GM12878 (cell line): ENCODE measurements at regions not wholly inside any gene's neighbourhood (a gene's known extent, or its start where the extent isn't known, plus 50 kb on each side); places are given as distances from the start of the nearest gene placed in this dataset.

Experiments used
- ATAC-seq: fragments of 200-7000 bp; cut with Tn5 transposase; 3 replicates; pipeline ENCODE4 v1.9.1; 2020; ENCODE audit warnings: mild to moderate bottlenecking, moderate library complexity
- BruUV-seq: library from RNA; stranded (reverse); fragments of 400-500 nt; replicated peaks from 2 replicates; lab custom pipeline; 2021; lab: Mats Ljungman, UMichigan
- CTCF ChIA-PET: fragments of 300-600 bp; sonication (Branson Sonifier 250); formaldehyde crosslinking; extraction: SDS; loops from one replicate; lab custom pipeline; 2021; ENCODE audit warnings: inconsistent platforms; lab: Yijun Ruan, JAX
- POLR2A ChIA-PET: fragments of 350-600 bp; formaldehyde crosslinking; extraction: SDS; loops from one replicate; lab custom pipeline; 2021; ENCODE audit warnings: inconsistent platforms; lab: Charles Lee
- RAD21 ChIA-PET: fragments of 300-600 bp; sonication (Branson Sonifier 250); formaldehyde crosslinking; loops from one replicate; lab custom pipeline; 2023; ENCODE audit warnings: antibody characterized with exemption; ENCODE audit not compliant: unreplicated experiment; lab: Charles Lee
- SMC1A ChIA-PET: fragments of 300-600 bp; sonication (Branson Sonifier 250); formaldehyde crosslinking; loops from one replicate; lab custom pipeline; 2023; ENCODE audit not compliant: unreplicated experiment, uncharacterized antibody; lab: Charles Lee
- DNase-seq: peaks from one replicate; pipeline ENCODE4 v3.0.0-alpha.2; 2011; ENCODE audit warnings: low read depth, low spot score
- FAIRE-seq: peaks from 3 replicates; lab custom pipeline; 2011; peaks lifted over from hg19 to GRCh38; lab: Jason Lieb, UNC
- H2AFZ ChIP-seq: 2 replicates; pipeline ENCODE4 v1.6.0; 2011; ENCODE audit warnings: low read depth, low read length, control low read depth; ENCODE audit not compliant: control insufficient read depth
- H3K27ac ChIP-seq: 2 replicates; pipeline ENCODE4 v1.5.1; 2011; ENCODE audit warnings: control low read depth; ENCODE audit not compliant: control insufficient read depth, insufficient read depth
- H3K27me3 ChIP-seq, 2 experiments: replicated peaks in 1 of 2; 2 replicates each; pipeline versions ENCODE4 v1.6.0 to v1.6.1; 2011; ENCODE audit warnings: low read length in 1 of 2; ENCODE audit not compliant: control insufficient read depth in 2 of 2, insufficient read depth in 2 of 2
- H3K36me3 ChIP-seq, 2 experiments: 2 replicates each; pipeline ENCODE4 v1.5.1; 2011; ENCODE audit warnings: low read length in 1 of 2; ENCODE audit not compliant: control insufficient read depth in 2 of 2, insufficient read depth in 2 of 2
- H3K4me1 ChIP-seq: 2 replicates; pipeline ENCODE4 v1.6.1; 2011; ENCODE audit warnings: mild to moderate bottlenecking, low read length, moderate library complexity, mixed read lengths; ENCODE audit not compliant: control insufficient read depth, insufficient read depth
- H3K4me2 ChIP-seq: 2 replicates; pipeline ENCODE4 v1.6.0; 2011; ENCODE audit warnings: control low read depth; ENCODE audit not compliant: control insufficient read depth, insufficient read depth
- H3K4me3 ChIP-seq: fragments of 200-600 bp; sonication (generic); 2 replicates; pipeline ENCODE4 v1.5.1; 2016
- H3K79me2 ChIP-seq: 2 replicates; pipeline ENCODE4 v1.6.0; 2011; ENCODE audit warnings: low read length; ENCODE audit not compliant: control insufficient read depth, insufficient read depth
- H3K9ac ChIP-seq: 2 replicates; pipeline ENCODE4 v1.8.0; 2011; ENCODE audit warnings: low read length, control low read depth, mixed read lengths; ENCODE audit not compliant: control insufficient read depth, insufficient read depth
- H3K9me3 ChIP-seq: replicated peaks from 3 replicates; pipeline ENCODE4 v1.5.1; 2011; ENCODE audit warnings: mild to moderate bottlenecking, low read length; ENCODE audit not compliant: control insufficient read depth, insufficient read depth
- H4K20me1 ChIP-seq: 2 replicates; pipeline ENCODE4 v1.6.0; 2011; ENCODE audit not compliant: control insufficient read depth, insufficient read depth
- CBX3 ChIP-seq: fragments of 200-600 bp; sonication (generic); IDR thresholded peaks from 2 replicates; pipeline ENCODE4 v1.6.1; 2016; ENCODE audit warnings: low read depth, borderline replicate concordance
- EZH2 ChIP-seq: IDR thresholded peaks from 2 replicates; pipeline ENCODE4 v1.6.1; 2012; ENCODE audit warnings: low read depth, mild to moderate bottlenecking, control low read depth, inconsistent platforms, low read length, borderline replicate concordance; ENCODE audit not compliant: control insufficient read depth
- JUNB ChIP-seq: IDR thresholded peaks from 2 replicates; pipeline ENCODE4 v1.6.1; 2016; ENCODE audit warnings: antibody characterized with exemption, mild to moderate bottlenecking
- PRDM15 ChIP-seq: fragments of 450-650 bp; formaldehyde crosslinking; IDR thresholded peaks from 2 replicates; pipeline ENCODE4 v1.4.0; 2020; ENCODE audit warnings: mild to moderate bottlenecking, moderate library complexity
- WGBS: methylation state at CpG from one replicate; pipeline ENCODE4 v1.1.6; 2016; ENCODE audit warnings: low lambda C conversion rate; ENCODE audit not compliant: insufficient replicate concordance, insufficient coverage; ENCODE audit errors: missing lambda C conversion rate; 5-methylcytosine and 5-hydroxymethylcytosine counted together
- in situ Hi-C: fragments of 300-500 bp; cut with MboI; formaldehyde crosslinking; loops from 9 replicates; pipeline ENCODE4 v1.14.3; 2018; ENCODE audit warnings: mixed read lengths
- intact Hi-C: fragments of 100-400 bp; cut with micrococcal nuclease; formaldehyde crosslinking; loops from one replicate; pipeline ENCODE4 v1.14.2; 2022; ENCODE audit not compliant: unreplicated experiment

GRCh38 chr3:181824961-181825360 lies 113.2 kb downstream of the SOX2 start:
- POLR2A ChIA-PET: no interaction called here
- ATAC-seq: no peak
- CTCF ChIA-PET: no interaction called here

More at GRCh38 chr3:181824961-181825360, 113.2 kb downstream of the SOX2 start:
- FAIRE-seq: no peak
- Histone ChIP-seq H4K20me1 (no peaks in the 10 kb centered on the region), H2AFZ (no peak overlapping the region), H3K9ac (no peak overlapping the region), H3K4me1 (no peaks in the 10 kb centered on the region), H3K4me2 (no peak overlapping the region), H3K9me3 (no peaks in the 10 kb centered on the region), H3K27me3 (no peaks in the 10 kb centered on the region), H3K4me3 (no peak overlapping the region), H3K27ac (no peak overlapping the region)
- 65% methylated on average over 10 of the region's 10 CpGs for WGBS
- BruUV-seq: no TSS peak
- no peak for DNase-seq
- ChIA-PET SMC1A (no interaction called here), RAD21 (no interaction called here)
- in situ Hi-C loops: no loop called here
- intact Hi-C loops: no loop called here
- TF ChIP-seq PRDM15 (CRISPR knock-in tag) (no peak), JUNB (no peak), CBX3 (no peak), EZH2 (no peak)
- TF ChIP-seq, all 136 proteins: peak for 0
- H3K79me2 ChIP-seq: no peaks in the 10 kb centered on the region
- H3K36me3 ChIP-seq: no peaks in the 10 kb centered on the region
